ENCODE measurements at regions not wholly inside any gene's neighbourhood (a gene's known extent, or its start where the extent isn't known, plus 50 kb on each side); places are given as distances from the start of the nearest gene placed in this dataset.
"Not testable (repeated sequence)": the region's sequence is repeated elsewhere in the genome, so short reads cannot be mapped to it uniquely, and the experiment has no call there.

DNA sequence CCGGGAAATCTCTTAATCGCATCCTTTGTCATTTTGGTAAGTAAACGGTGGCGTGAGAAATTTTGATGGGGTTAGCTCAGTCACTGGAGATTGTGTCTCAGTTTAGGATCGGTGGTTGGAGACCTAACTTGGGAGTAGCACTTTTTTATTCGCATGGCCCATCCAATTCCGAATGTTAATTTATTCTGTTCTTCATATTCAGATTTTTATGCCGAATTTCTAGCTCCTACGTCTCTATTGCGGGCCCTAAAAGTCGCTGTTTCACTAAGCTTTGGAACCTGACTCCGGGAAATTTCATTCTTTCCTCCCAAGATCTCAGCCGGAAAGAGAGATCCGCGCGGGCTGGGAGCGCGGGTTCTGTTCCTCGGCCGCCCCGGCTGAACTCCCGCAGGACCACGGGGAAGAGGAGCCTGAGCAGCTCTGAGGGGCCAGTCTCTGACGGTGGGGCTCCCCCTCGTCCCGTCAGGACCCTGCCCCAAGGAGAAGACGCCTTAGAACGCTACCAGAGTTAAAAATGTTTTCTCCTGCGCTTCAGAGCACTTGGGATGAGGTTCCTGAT, 279.7 kb downstream of the FAM72C start:
- FAIRE-seq = no peak

DNA sequence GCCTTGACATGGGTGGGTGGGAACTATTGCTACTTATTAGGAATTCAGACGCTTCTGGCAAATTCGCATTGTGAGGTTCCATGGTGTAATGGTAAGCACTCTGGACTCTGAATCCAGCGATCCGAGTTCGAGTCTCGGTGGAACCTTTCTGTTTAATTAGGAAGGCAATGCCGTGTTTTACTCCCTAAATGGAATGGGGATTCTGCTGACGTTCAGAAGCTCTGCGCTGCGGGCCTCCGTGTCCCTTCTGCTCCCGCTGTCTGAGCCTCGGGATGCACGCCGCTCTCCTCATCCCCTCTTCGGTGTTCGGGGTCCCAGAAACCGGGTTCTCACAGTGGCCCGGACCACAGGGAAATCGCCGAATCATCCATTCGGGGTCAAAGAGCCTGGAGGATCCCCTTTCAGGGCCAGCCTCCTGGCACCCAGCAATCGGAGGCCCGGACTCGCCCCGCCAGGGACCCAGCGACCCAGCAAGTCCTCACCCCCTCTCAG, 280.3 kb downstream of the FAM72C start:
- FAIRE-seq = no peak

DNA sequence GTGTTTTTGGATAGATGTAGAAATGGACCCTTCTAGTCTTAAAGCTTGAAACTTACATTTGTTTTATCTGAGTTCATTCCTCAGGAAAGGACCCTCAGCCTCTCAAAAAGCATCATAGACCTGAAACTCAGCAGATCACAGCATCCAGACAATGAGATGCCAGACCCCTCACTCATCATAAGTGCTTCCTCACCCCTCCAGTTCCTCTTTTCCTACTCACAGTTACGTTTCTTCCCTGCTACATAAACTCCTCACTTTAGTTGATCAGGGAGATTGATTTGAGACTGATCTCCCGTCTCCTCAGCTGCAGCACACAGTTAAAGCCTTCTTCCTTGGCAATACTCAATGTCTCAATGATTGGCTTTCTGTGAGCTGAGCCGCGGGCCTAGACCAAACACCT, 282.0 kb downstream of the FAM72C start:
- no peak for FAIRE-seq

DNA sequence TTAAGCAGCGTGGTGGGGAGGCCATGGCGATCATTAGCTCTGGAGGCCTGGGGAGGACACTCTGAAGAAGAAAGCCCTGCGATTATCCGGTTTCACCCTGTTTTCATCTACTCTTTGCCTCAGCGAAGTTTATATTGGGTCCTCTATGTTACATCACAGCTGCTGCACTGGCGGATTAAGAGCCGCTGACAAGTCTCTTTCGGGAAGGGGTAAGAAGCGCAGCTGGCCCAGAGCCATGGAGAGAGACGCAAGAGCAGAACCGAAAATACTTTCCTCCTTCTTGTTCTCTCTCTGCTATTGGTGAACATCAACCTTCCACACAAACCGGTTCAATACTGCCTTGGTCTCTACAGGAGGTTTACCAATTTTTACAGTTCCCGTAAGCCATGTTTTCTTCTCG, 291.5 kb downstream of the FAM72C start:
- FAIRE-seq = no peak

DNA sequence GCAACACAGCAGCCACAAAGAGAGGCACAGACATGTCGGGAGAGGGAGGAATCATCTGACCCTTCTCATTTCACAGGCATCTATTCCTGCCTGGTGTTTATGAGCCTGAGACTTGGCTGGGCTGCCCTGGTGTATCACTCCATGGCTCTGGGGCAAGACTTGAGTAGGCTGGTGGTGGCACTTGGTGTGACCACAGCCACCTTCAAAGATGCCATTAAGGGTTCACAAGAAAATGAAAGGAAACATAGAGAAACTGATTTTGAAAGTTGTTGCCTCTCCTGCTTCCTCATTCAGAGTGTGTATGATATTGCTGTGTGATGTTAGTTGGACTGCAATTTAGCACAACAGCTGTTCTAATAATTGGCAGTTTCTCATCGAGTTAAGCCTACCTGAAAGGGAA, 298.8 kb downstream of the FAM72C start:
- no peak for FAIRE-seq

DNA sequence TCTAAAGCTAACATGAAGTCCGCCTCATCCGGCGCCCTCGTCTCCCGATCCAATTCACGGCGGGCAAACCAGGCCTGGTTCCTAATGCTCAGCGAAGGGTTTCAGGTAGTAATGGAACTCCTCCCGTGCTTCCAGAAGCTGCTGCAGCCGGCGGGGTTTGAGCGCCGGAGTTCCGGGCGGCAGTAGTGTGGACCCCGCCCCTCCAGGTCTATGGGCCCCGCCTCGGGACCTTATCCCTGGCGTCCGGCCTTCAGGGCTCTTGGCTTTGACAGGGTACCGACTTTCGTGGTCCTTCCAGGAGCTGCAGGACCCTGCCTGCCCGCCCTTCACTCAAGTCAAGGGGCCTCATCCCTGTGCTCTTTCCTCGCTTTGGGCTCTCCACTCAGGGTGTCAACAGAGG, 304.1 kb downstream of the FAM72C start:
- no peak for FAIRE-seq

DNA sequence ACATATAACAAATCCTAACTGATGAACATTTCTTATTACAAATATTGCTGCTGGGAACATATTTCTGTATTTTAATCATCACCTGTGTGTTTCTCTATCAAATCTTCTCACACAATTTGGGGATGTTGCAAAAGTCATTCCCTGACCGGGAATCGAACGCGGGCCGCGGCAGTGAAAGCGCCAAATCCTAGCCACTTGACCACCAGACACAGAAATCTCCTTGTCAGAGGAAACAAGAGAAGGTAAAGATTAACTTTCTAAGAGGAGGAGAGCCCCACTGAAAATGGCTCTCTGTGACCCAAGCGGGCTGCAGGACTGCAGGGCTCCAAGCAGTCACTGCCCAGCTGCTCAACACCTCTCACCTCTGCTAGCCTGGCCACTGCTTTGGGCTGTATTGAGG, 304.9 kb downstream of the FAM72C start:
- FAIRE-seq = no peak

DNA sequence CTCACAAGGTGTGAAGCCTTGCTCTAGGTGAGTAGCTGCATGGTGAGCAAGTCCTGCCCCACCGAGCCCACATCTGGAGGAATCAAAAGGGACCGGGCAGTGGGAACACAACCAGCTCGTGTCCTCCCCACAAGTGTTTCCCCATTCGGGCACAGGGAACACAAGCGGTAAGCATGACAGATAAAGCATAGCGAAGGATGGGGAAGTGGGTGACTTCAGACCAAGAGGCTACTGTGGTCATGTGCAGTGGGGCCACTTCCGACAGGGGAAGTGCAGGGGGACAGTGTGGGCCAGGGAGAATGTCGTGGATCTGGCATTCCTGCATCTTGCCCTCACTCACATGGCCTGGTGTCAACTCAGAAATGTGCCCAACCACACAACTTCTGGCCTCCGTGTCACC, 306.2 kb downstream of the FAM72C start:
- no peak for FAIRE-seq

DNA sequence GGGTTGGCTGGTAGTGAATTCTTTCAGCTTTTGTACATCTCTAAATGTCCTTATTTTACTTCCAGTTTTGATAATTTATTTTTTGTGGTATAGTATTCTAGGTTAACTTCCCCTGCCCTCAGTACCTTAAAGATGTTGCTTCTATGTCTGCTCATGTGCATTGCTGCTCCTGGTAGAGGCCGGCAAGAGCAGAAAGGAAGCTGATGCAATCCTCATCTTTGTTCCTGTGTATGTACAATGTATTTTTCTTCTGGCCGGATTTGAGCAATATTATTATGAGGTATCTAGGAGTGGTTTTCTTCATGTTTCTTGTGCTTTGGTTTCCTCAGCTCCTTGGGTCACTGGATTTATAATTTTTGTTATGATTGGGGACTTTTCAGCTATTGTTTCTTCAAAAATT, 308.7 kb downstream of the FAM72C start:
- not testable (repeated sequence) for FAIRE-seq

DNA sequence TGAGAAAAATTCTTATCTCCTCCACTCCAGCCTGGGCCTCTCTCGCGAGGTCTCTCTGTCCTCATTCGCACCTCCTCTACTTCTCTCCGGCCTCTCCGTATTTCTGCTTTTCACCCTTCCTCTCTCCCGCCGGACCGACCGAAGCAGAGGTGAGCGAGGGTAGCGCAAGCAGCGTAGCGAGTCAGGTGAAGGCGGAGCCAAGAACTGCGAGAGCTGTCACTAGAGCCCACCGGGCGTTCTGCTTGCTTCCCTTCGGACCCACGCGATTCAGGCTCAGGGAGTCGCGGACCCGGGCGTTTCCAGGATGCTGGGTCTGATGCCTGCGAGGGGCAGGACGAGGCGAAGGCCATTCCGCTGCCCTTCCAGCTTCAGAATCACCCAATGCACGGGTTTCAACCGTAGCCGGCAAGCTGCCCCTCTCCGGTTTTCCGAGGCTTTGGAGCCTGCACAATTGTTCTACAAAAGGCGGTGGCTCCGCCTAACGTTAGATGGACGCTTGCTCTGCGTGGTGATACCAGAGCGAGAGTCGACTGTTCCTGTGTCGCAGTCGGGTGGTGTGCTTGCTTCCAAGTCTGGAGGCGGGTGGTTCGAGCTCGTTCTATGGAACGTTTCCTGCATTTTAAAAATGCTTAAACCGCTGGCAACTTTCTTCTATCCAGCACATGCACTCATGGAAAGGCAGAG, 310.2 kb downstream of the FAM72C start:
- FAIRE-seq = no peak

DNA sequence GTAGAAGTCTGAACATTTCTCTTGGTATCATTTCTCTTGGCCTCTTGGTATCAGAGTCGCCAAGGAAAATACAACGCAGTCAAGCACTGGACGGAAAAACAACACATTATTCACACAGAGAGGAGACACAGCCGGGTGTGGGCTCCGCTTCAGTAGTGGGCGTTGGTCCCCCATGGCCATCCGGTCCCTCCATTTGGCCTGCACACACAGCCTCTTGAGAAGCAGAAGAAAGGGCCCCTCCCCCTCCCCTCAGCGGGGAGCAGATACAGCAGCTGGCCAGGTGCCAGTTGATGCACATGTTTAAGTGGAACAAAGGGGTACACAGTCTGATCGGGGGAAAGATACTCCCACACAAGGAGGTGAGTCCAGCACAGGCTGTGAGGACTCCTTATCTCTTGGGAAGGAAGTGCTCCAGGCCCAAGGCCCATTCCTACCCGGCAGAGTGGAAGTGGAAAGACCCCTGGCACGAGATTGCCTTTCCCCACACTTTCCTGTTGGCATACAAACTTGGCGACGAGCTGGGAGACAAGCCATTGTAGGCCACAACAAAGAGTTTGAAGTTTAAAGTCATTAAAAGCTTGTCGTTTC, 311.3 kb downstream of the FAM72C start:
- no peak for FAIRE-seq

DNA sequence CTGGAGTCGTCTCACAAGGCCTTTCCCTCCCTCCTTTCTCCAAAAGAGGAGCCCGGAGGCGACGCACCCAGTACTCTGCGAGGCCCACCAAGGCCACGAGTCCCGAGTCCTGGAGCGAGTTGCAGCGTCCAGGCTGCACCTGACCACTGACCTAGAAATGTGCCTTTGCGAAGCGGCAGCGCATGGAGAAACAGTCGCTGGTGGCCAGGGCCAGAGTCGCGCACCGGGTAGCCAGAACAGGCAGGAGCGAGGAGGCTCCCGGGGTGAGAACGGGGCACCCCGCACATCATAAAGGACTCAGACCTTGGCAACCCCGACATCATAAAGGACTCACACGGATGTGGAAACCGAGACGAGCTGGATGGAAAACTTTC, 318.4 kb downstream of the FAM72C start:
- FAIRE-seq = no peak

DNA sequence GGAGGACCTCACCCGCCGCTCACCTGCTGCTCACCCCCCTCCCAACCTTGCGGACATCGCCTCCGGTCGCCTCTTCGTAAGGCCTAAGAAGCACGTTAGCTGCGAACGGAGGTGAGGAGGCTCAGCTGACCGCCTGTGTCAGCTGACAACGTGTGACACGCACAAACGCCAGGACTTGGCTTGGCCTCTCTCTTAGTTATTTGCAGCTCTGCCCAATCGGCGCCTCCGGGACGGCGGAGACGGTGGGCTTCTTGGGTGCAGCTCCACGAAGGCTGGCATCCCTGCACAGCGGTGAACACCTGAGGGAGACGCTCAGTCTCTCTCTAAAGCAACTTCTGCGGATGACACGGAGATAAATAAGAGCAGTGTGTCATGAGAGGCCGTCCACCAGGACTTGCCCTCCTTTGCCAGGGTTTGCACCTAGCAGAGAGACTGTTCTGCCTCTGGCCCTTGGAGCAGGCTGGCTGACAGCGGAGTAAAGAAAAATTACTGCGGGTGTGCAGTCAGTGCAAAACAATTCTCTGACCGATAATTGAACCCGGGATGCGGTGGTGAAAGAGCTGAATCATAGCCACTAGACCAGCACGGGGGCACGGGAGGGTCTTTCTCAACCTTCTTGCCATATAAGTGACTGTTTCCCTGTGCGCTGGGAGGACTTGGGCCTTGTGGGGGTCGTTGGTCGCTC, 318.9 kb downstream of the FAM72C start:
- FAIRE-seq = no peak

DNA sequence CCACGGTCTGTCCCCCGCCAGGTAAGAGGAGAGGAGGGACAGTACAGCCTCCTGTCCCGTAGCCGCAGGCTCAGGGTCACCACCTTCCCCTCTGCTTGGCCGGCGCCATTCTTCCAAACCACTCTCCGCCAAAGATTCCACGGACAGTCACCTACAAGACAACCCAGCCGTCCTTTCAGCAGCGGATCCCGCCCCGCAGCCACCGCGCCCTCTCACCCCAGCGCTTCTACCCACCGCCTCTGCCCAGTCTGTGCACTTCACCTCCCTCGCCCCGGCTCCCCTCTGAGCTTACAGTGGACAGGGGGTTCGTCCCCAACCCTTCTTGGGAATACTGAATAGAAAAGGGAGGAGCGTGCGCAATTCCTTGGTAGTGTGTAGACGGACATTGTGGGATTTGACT, 319.6 kb downstream of the FAM72C start:
- no peak for FAIRE-seq

DNA sequence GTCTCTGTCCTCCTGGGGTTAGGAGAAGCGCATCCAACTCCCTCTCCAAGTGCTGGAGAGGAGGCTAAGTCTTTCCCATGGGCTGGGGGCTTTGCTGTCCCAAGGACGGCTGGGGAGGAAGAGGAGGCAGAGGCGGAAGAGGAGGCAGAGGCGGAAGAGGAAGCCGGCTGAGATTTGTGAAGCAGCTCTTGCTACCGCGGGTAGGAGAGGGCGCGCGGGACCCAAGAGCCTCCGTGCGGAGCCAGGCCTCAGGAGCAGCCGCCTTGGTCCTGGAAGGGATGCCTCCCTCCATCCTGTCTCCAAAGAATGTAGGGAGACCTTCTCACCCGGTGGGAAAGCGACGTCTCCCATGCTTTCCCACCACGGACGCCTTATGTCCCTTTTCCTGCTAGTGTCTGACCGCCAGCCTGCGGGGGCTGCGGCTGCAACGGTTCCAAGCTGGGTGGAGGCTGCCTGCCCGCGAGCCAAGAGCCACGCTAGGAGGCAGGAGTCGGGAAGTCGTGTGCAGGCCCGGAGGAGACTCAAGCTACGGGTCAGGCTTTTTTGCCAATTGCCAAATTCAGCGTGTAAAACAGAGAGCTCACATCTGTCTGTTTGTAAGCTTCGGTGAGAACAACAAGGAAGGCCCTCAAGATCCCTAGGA, 320.3 kb downstream of the FAM72C start:
- no peak for FAIRE-seq

DNA sequence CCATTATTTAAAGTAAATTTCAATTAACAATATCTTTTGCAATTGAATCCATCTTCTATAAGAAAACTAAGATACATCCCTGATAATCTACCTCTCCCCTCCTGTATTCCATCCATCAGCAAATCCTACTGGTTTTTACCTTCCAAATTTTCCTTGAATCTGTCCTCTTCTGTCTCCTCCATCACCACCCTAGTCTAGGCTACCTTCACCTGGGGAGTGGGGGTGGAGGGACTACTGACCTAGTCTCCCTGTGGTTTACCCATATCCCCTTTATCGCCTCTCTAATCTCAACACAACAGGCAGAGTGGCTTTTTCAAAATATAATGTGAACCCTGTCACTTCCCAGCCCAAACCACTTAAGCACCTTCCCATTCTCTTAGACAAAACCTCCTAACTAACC, 327.8 kb downstream of the FAM72C start:
- FAIRE-seq = not testable (repeated sequence)

DNA sequence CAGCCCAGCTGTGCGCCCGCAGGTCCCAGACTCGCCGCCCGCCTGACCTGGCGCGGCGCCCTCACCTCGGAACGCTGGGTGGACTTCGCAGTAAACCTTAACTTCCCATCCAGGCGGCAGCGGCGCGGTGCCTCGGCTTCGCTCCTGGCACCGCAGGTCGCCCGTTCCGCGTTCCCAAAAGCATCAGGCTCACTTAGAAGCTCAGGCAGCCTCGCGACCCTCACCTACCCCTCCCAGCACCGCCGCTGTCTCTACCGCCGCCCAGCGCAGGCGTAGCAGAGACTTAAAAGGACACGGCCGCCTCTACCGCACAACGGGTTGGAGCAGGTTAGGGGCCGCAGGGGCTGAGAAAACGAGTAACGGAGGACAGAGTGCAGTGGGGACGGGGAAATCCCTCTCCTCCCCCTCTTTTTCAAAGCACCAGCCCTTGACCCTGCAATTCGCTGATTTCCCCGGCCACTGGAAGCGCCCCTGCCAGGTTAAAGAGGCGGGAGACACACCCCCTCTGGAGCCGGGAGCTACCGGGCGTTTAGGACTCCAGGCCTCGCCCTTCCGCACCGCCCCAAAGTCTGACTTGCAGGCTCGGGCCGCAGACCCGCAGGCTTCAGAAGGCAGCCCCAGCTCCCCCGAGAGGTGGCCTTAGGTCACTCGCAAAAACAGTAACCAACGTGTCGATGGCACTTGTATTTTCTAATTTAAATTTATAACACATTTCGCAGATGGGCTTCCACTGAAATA, 328.5 kb downstream of the FAM72C start:
- FAIRE-seq = no peak

DNA sequence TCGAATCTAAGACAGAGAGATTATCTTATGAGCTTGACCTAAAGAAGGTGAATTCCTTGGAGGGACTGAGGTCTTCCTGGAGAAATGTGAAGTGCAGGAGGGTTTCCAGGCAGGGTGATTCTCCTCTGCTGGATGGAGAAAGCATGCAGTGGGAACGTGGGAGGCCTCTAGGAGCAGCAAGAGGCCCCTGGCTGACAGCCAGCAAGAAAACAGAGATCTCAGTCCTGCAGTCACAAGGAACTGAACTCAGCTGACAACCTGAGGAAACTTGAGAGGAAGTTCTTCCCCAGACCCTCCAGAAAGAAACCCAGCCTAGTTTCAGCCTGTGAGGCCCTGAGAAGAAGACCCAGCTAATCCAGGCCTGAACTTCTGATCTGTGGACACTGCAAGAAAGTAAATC, 345.9 kb downstream of the FAM72C start:
- no peak for FAIRE-seq

DNA sequence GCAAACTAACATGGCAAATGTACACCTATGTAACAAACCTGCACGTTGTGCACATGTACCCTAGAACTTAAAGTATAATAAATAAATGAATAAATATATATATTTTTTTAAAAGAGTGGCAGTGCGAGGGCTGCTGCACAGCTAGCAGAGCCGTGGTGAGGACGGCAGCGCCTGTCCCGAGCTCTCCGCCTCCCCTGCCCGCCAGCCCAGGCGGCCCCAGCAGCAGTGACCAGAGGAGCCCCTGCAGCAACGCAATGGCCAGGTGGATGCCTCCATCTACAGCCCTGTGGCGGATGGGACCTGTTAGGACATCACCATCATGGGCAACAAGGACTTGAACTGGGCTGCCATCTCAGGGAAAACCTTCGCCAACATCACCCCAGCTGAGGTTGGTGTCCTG, 351.9 kb downstream of the FAM72C start:
- no peak for FAIRE-seq

DNA sequence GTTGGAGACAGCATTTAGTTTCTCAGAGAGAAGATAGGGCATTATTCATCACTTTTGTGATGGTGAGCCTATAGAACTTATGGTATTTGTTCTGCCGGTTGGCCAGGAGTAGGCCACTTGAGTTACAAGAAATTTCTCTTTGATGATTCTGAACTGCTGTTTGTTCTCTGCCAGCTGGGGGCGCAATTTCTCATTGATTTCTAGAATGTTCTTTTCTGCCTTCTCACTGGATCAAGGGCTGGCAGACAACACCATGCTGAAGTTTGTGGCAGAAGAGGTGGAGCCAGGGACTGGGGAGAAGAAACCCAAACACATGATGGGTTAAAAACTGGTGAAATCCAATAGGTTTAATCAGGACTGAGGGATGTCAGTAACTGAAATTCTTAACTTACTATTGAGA, 360.6 kb downstream of the FAM72C start:
- peak; percentile 50 for FAIRE-seq

DNA sequence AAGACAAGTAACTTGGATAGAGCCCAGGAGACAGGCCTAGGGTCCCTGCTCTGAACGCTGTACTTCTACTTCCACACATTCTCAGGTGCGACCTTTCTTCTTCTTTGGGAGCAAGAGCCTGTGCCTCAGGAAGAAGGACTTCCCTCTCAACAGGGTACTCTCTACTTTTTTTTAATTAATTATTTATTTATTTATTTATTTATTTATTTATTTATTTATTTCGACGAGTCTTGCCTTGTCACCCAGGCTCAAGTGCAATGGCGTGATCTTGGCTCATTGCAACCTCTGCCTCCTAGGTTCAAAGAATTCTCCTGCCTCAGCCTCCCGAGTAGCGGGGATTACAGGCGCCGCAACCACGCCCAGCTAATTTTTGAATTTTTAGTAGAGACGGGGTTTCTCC, 361.6 kb downstream of the FAM72C start:
- FAIRE-seq = no peak

DNA sequence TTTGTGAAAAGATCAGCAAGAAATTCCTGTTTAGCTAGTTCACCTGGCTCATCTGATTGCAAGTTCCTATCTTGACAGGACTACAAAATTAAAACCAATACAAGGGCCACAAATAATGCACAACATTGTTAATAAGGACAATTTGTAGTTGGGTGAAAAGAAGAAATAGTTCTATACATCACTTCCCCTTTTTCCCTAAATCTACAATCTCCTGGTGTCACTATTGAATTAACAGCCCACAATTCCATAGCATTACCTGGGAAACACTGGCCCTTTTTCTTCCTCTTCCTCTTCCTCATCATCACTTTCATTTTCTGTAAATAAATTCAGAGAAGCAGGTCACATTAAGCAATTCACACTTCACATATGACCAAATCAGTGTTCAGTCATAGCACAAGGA, 366.9 kb downstream of the FAM72C start:
- no peak for FAIRE-seq

DNA sequence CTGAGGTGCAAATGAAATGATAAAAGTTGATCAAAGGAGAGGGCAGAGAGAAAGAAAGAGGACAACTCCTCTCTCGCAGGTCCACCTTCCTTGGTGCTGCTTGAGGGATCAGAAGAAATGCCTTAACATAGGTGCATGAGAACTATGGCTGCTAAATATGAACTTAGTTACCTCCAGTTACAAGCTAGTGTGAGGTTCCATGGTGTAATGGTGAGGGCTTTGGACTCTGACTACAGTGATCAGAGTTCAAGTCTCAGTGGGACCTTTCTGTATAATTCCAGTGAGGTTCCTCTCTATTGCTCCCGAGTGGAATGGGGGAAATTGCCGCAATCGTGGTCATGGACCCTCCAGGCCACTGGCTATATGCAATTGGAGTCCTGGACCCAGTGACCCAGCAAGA, 387.3 kb downstream of the FAM72C start:
- no peak for FAIRE-seq

All from TTC549 (cell line).